Stimulated activated CD8-positive, alpha-beta memory T cell treated with anti-CD3 and anti-CD28 coated beads, Interleukin-7, amount 100 ng/mL, for 4 hours (primary cell): ENCODE measurements at regions not wholly inside any gene's neighbourhood (a gene's known extent, or its start where the extent isn't known, plus 50 kb on each side); places are given as distances from the start of the nearest gene placed in this dataset.

Experiments used
- DNase-seq, 2 donors: peaks; one replicate each; pipeline ENCODE4 v3.0.0-alpha.2; 2020; ENCODE audit warnings: low read depth in 2 of 2

GRCh38 chr3:102233881-102234280 is 200.9 kb upstream of the ZPLD1 start:
- DNase-seq, result no peak

- DNase-seq, result no peak
Observed at GRCh38 chr3:102235679-102236078, 199.1 kb upstream of the ZPLD1 start.

DNA sequence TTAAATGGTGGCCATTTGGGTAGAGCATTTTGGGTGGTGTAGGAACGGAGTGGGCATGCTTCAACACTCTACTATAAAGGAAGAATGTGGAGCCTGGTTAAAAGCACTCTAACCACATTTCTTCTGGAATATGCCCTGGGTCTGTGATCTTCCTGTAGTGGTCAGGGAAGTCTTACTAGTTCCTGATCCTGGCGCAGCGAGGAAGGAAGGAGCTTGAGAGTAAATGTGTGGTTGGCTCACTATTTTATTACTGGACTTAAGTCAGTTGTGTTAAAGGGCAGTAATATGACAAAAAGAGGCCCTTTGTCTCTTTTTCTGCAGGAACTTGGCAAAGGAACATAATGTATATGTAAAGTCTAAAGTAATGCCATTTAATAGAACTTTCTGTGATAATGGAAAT is 197.6 kb upstream of the ZPLD1 start:
- no peak for DNase-seq

- DNase-seq, result no peak
Observed at GRCh38 chr3:102237838-102238237, 197.0 kb upstream of the ZPLD1 start.

DNA sequence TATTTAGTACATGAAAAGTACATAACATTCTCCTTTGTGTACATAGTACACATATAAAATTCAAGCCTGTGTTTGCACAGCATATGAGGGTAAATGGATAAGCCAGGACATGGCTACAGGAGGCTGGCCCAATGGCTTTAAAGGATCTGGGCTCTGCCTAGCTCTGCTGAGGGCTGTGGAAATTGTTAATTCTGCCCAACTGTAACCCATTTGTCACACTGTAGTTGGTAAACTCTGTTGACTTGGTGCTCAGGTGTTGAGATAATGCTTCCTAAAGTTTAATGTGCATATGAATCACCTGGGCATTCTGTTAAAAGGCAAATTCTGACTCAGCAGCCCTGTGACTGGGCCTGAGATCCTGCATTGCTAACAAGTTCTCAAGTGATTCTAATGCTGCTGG is 196.5 kb upstream of the ZPLD1 start:
- DNase-seq, result no peak

GRCh38 chr3:102240720-102241119 is 194.1 kb upstream of the ZPLD1 start:
- no peak for DNase-seq

- DNase-seq, result no peak
Observed at GRCh38 chr3:102248981-102249705, 185.7 kb upstream of the ZPLD1 start.

DNA sequence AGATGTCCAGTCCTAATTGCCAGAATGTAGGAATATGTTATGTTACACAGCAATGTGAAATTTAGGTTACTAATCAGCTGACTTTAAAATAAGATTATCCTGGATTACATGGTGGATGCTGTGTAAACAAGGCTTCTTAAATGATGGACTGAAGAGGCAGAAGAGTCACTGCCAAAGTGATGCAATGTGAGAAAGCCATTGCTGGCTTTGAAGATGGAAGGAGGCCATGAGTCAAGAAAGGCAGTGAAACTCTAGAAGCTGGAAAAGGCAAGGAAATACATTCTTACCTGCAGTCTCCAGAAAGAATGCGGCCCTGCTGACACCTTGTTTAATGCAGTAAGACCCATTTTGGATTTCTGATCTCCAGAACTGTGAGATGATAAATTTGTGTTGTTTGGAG is 179.1 kb upstream of the ZPLD1 start:
- DNase-seq, result no peak

DNA sequence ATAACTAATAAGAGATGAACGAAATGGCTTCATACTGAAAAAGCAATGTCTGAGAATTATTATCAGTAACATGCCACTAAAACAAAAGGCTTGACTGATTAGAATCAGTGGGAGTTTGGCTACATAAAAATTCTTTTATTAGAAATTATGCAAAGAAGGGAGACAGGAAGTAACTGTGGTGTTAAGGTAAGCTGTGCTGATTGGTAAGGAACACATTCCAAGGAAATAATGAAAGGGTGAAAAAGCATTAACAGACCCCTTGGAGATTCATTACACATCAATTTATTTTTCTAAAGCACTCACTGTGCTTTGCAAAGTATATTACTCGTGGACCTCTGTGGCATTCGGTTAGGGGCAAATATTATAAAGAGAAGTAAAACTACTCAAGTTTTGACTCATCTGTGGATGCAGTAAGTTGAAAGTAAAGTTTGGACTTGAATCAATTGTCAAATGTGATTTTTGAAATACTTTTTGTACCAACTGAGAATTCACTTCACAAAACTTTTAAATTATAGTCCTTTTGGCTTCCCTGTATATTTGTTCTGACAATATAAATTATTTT is 176.1 kb upstream of the ZPLD1 start:
- DNase-seq, result no peak

DNA sequence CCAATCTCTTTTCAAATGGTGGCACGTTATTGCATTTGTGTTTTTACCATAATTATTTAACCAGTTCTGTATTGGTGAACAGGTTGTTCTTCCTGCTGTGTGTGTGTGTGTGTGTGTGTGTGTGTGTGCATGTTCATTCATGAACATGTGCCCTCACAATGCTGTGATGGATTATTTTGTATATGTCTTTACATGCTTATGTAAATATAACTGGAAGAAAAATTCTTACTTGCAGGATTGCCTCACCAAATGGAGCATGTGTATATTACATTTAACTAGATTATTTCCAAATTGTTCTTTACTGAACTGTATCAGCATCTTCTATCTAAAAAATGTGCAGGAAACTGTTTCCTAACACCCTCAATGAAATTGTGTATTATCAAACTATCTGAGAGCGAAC is 175.2 kb upstream of the ZPLD1 start:
- no peak for DNase-seq

DNA sequence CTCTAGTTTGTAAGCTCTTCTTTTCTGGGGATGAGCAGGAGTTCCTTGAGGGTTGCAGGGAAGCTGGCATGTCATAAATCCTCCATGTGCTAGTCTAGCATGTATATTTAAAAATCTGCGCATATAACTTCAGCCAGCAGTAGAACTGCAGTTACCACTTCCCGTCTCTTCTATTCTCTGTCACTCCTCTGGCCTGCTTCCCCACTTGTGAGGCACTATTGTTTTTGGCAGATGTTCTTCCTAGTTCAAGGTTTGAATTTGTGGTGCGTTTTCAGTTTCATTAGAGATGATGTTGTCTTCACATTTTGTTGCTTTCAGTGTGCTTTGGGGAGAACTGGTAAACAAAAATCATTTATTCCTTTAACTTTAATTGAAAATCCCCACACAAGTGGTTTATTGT is 169.1 kb upstream of the ZPLD1 start:
- no peak for DNase-seq

- no peak for DNase-seq
Observed at GRCh38 chr3:102269406-102269805, 165.4 kb upstream of the ZPLD1 start.

DNA sequence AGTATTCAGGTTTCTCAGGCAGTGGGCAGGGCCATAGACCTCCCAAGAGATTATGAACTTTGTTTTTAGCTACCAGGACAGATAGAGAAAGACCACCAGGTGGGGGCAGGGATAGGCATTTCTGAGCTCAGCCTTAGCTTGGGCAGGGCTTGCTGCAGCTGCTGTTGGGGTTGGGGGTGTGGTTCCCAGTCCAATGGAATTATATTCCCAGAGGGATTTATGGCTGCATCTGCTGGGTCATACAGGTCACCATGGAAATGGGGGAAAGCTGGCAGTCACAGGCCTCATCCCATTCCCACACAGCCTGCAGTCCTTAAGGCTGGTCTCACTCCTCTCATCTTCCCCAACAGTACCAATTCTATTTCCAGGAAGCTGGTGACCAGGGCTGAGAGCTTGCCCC is 144.6 kb upstream of the ZPLD1 start:
- DNase-seq, result no peak

DNA sequence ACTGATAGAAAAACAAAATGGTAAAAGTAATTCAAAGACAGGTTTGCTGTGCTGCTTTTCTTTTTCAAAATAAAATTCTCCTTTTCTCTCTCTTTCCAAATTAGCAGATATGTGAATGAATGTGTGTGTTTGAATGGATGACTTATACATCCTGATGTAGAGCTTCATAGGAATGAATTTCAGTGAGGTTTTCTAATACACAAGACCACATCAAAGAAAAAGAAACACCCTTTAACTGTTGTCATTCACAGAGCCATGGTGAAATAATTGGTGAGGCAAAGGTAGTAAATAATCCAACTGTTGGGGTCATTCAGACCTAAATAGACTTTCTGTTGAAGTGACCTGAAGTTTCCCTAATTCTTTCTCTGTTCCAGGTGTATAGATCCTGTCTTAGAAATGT is 139.1 kb upstream of the ZPLD1 start:
- DNase-seq, result no peak

DNA sequence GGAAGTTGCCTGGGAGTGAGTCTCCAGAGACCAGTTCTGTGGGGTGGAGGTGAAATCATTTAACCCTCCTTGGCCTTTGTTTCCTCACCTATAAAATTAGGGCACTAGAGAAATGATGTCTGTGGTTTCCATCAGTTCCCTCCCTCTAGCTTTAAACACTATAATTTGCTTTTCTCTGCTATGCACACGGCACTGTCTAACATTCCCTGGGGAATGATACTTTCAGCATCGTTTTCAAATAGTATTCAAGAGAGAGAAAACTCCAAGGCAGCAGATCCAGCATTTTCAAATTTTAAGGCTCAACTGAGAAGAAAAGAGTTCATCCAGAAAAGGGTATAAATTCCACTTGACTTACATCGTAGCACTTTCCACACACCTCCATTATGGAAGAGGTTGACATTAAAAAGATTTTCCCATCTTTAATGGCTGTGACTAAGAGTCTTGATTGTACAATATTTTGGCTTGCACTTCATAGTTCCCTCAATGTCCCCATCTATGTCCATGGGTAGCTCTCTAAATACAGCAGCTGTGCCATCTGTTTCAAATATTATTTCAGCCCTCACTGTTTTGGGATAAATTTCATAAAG is 137.7 kb upstream of the ZPLD1 start:
- DNase-seq, result no peak

DNA sequence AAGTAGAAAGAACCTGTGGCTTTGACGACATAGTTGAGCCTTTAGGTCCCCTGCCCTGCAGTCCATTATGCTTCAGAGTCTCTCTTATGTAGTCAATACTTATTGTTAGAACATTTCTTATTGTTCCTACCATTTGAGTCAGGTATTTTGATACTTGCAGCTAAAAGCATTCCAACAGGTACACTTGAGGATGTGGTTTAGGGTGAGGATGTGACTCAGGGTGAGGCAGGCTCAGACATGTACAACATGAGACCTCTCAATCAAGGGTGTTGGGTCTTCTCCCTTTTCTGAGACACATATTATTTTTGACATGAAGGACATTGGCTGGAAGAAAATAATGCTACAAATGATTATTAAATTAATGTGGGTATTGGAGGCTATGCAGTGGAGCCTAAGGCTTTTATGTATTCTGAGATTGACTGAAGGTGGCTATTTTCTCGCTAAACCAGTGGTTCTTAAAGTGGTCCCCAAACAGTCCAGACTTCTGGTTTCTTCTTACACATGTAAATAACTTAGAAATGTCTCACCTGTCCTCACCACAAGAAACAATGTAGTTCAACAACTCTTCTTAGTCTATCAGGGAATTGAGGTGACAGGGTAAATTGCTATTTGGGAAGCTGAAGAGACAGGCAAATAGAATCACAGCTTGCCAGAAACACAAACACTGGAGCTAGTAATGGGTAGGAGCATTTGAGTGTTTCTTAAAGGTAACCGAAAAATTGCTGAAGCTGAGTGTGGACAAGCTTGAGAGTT is 135.5 kb upstream of the ZPLD1 start:
- no peak for DNase-seq

GRCh38 chr3:102301155-102301880 is 133.5 kb upstream of the ZPLD1 start:
- DNase-seq, result no peak

DNA sequence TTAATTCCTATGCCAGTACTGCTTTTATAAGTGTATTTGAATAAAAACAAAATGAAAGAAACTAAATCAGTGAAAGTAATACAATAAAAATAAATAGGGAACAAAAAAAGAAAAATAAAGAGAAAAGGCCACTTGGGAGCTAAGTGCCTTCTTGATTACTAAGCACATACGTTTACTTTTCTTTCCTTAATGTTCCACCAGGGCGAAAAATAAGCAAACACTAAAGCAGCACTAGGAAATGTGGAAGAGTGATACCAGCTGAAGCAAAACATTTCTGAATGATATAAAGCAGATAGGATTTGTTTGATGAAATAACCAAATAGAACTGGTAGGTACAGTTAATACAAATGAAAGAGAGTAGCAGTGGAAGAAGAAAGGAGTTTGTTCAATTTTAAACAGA is 132.8 kb upstream of the ZPLD1 start:
- no peak for DNase-seq

GRCh38 chr3:102304550-102304949 is 130.3 kb upstream of the ZPLD1 start:
- DNase-seq, result no peak

DNA sequence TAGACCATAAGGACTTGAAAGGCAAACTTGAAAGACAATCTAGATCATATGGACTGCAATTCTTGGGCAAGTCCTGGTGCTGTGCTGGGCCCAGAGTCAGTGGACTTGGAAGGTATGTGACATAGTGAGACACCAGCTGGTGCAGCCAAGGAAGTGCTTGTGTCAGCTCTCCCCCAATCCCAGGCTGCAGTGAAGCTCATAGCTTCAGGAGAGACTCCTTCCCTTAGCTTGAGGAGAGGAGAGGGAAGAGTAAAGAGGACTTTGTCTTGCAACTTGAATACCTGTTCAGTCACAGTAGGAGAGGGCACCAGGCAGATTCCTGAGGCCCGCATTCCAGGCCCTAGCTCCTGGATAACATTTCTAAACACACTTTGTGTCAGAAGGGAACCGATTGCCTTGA is 127.4 kb upstream of the ZPLD1 start:
- no peak for DNase-seq

DNA sequence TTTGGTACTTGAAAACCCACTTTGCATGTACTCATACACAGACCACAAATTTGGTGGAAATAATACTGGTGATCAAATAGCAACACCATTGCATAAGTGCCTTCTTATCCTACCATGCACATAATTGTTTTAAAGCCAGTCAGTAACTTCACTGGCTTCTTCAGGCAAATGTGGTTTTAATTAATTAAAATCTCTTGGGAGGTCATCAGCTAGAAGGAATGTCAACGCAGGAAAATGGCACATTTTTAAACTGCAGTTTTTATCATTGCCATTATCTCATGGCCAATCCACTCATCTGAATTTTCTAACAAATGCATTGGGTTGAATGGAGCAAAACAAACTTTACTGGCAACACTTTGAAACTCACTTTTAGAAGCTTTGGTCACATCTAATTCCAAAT is 105.7 kb upstream of the ZPLD1 start:
- DNase-seq, result no peak

- no peak for DNase-seq
Observed at GRCh38 chr3:102329561-102329960, 105.3 kb upstream of the ZPLD1 start.
